SKM-1 (cell line): ENCODE measurements at regions not wholly inside any gene's neighbourhood (a gene's known extent, or its start where the extent isn't known, plus 50 kb on each side); places are given as distances from the start of the nearest gene placed in this dataset.
"Not testable (repeated sequence)": the region's sequence is repeated elsewhere in the genome, so short reads cannot be mapped to it uniquely, and the experiment has no call there.

Experiments
- DNase-seq: peaks from one replicate; lab custom pipeline; 2025; ENCODE audit not compliant: unreplicated experiment; lab: John Stamatoyannopoulos, UW

GRCh38 chr5:89580976-89581375, 698.0 kb upstream of the MEF2C start:
- DNase-seq = no peak

GRCh38 chr5:89575319-89575718, 692.3 kb upstream of the MEF2C start:
- no peak for DNase-seq

GRCh38 chr5:89573345-89573744, 690.4 kb upstream of the MEF2C start:
- no peak for DNase-seq

- DNase-seq = no peak
Observed at GRCh38 chr5:89572696-89573095, 689.7 kb upstream of the MEF2C start.

- DNase-seq = no peak
Observed at GRCh38 chr5:89570557-89570956, 687.6 kb upstream of the MEF2C start.

- DNase-seq = no peak
Observed at GRCh38 chr5:89566340-89566739, 683.4 kb upstream of the MEF2C start.

GRCh38 chr5:89560696-89561095, 677.7 kb upstream of the MEF2C start:
- DNase-seq = no peak

- DNase-seq = no peak
Observed at GRCh38 chr5:89556215-89556913, 673.4 kb upstream of the MEF2C start.

- no peak for DNase-seq
Observed at GRCh38 chr5:89546657-89547056, 663.7 kb upstream of the MEF2C start.

GRCh38 chr5:89545626-89546025, 662.6 kb upstream of the MEF2C start:
- no peak for DNase-seq

GRCh38 chr5:89545076-89545475, 662.1 kb upstream of the MEF2C start:
- no peak for DNase-seq

GRCh38 chr5:89542736-89543135, 659.8 kb upstream of the MEF2C start:
- DNase-seq = no peak

- DNase-seq = no peak
Observed at GRCh38 chr5:89537800-89538199, 654.8 kb upstream of the MEF2C start.

GRCh38 chr5:89536020-89536419, 653.0 kb upstream of the MEF2C start:
- DNase-seq = no peak

GRCh38 chr5:89535411-89535810, 652.4 kb upstream of the MEF2C start:
- no peak for DNase-seq

- DNase-seq = no peak
Observed at GRCh38 chr5:89534331-89534730, 651.3 kb upstream of the MEF2C start.

- DNase-seq = no peak
Observed at GRCh38 chr5:89524785-89525184, 641.8 kb upstream of the MEF2C start.

GRCh38 chr5:89523867-89524266, 640.9 kb upstream of the MEF2C start:
- DNase-seq = not testable (repeated sequence)

GRCh38 chr5:89520771-89521170, 637.8 kb upstream of the MEF2C start:
- no peak for DNase-seq

- DNase-seq = no peak
Observed at GRCh38 chr5:89513299-89514044, 630.5 kb upstream of the MEF2C start.

GRCh38 chr5:89504051-89504450, 621.1 kb upstream of the MEF2C start:
- DNase-seq = no peak

- DNase-seq = no peak
Observed at GRCh38 chr5:89499787-89500186, 616.8 kb upstream of the MEF2C start.

GRCh38 chr5:89498699-89499098, 615.7 kb upstream of the MEF2C start:
- DNase-seq = no peak
